ENCODE measurements at regions not wholly inside any gene's neighbourhood (a gene's known extent, or its start where the extent isn't known, plus 50 kb on each side); places are given as distances from the start of the nearest gene placed in this dataset.

DNA sequence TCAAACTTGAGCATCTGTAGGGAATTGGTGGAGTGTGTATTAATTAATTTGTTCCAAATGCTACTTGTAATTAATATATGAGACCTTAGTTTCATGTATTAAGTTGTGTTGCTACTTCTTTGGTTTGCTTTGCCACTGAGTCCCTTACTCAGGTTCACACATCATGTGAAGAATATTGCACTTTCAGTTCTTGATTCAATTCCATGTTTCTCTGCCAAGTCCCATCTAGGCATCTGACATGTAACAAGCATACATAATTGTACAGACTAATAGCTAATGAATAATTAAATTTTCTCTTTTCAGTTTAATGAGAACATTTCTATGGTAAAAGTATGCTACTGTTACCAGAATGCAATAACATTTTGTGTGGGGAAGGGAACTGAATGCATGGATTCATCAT, 640.0 kb downstream of the TMTC2 start:
- no peak for ATAC-seq (ENCODE audit: low FRiP score)
- TF ChIP-seq, protein P1, sequence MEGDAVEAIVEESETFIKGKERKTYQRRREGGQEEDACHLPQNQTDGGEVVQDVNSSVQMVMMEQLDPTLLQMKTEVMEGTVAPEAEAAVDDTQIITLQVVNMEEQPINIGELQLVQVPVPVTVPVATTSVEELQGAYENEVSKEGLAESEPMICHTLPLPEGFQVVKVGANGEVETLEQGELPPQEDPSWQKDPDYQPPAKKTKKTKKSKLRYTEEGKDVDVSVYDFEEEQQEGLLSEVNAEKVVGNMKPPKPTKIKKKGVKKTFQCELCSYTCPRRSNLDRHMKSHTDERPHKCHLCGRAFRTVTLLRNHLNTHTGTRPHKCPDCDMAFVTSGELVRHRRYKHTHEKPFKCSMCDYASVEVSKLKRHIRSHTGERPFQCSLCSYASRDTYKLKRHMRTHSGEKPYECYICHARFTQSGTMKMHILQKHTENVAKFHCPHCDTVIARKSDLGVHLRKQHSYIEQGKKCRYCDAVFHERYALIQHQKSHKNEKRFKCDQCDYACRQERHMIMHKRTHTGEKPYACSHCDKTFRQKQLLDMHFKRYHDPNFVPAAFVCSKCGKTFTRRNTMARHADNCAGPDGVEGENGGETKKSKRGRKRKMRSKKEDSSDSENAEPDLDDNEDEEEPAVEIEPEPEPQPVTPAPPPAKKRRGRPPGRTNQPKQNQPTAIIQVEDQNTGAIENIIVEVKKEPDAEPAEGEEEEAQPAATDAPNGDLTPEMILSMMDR (IDR thresholded peaks at IDR 0.05): no peak
- DNase-seq (ENCODE audit: low spot score): no peak

DNA sequence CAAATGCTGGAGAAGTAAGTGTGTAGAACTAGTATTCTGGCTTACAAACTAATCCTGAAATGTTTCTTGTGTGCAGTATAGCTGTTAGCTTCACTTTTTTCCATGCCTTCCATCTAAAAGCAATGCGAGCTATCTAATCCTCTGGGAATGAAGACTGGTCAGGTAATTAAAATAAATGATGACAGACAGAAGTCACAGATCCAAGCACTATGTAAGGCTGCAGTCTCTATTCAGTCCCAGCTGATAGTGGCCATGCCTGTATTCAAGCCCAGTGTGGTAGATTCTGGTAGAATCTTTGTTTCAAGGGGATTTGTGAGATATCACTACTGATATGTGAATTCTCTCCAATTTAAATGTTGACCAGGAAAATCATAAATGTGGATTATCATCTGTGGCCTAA, 637.2 kb downstream of the TMTC2 start:
- ATAC-seq (ENCODE audit: low FRiP score): no peak
- TF ChIP-seq, protein P1 (IDR thresholded peaks at IDR 0.05): no peak
- no peak for DNase-seq (ENCODE audit: low spot score)

DNA sequence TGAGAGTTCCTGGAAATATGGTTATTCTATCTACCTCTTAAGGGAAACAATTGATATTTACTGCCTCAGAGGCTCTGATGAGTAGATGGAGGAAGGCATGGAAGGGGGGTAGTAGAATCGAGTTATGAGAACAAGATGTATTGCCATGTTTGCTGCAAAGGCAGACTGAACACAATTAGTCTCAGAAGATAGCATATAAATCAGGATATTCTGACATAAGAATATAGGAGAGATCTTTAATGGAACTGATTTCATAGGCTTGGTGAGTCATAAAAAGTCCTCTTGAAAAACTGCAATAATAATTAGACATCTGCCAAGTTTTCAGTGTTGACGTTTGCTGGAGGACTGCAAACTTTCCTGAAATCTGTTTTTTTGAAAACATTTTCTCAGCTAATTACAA, 636.1 kb downstream of the TMTC2 start:
- DNase-seq (ENCODE audit: low spot score) (no peak), ATAC-seq (ENCODE audit: low FRiP score) (no peak)
- TF ChIP-seq, protein P1 (IDR thresholded peaks at IDR 0.05): no peak

DNA sequence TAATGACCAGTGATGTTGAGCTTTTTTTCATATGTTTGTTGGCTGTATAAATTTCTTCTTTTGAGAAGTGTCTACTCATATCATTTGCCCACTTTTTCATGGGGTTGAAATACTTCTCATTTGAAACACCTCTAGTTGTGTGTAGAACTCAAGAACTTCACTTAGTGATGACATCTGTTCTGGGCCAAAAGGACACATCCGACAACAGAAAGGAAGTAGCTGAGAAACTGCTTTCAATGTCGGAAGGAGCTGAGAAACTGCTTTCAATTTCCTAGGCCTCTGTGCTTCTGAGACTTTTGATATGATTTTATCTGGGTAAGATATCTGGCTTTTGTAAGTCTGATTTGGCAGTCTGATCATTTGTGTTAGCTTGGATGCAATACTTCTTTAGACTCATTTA, 635.3 kb downstream of the TMTC2 start:
- TF ChIP-seq, protein P1 (IDR thresholded peaks at IDR 0.05): no peak
- no peak for ATAC-seq (ENCODE audit: low FRiP score)
- DNase-seq (ENCODE audit: low spot score): no peak

DNA sequence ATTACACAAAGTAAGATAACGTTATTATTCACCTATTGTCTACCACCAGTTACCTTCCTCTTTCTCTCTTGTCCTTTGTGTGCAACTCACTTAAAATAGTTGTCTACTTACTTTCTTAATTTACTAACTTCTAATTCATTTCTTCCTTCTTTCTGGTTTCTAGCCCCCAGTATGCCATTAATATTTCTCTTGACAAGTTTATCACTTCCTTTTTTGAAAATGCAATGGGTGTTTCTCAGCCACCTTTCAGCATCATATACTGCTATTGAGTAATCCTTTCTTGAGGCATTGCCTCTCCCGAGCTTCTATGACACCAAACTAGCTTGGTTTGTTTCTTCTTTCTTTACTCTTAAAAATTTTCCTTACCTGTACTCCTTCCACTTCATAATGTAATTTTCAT, 633.6 kb downstream of the TMTC2 start:
- TF ChIP-seq, protein P1 (IDR thresholded peaks at IDR 0.05): no peak
- ATAC-seq (ENCODE audit: low FRiP score) (no peak), DNase-seq (ENCODE audit: low spot score) (no peak)

DNA sequence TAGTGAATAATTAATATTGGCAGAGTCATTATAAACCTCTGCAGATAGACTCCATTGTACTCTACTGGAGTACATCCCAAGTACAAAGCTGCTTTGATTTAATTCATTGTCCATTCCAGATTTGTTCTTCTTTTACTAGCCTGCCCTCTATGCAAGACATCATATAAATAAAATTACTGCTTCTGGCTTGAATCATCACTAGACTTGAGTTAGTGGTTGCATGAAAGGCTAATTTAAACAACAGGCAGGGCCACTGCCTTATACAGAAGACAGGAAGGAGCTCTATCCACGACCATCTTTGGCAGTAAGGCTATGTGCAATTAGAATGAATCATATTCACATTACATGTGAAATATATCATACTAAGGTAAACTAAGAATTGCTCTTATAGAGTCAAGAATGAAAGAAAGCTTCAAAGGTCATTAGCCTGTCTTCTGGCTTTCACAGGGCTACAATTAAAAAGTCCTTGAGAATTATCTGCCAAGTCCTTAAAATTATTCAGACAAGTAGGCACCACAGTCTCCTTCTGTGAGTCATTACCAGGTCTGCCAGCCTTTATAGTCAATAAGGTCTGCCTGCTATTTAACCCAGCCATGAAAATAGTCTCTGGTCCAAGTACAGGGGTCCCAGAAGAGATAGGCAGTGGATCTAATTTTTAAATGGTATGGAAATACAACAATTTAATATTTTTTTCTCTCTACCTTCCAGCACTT, 631.8 kb downstream of the TMTC2 start:
- DNase-seq (ENCODE audit: low spot score): no peak
- TF ChIP-seq, protein P1 (IDR thresholded peaks at IDR 0.05): no peak
- ATAC-seq (ENCODE audit: low FRiP score): no peak

DNA sequence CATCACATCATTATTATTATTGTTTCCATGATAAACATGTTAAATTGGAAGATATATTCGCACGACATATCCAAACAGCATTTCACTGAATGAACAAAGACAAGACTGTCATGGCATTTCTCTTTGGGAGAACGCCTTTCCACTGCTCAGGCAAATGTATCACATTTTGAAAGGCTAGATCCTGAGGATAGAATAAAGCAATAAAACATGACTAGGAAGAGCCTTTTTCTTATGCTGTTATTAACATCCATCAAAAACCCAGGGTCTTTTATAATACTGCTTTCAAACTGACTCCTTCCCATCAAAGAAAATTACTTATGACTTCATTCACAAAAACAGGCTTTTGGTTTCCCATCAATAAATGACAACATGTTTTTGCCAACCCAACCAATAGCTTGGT, 630.9 kb downstream of the TMTC2 start:
- DNase-seq (ENCODE audit: low spot score) (no peak), ATAC-seq (ENCODE audit: low FRiP score) (no peak)
- TF ChIP-seq, protein P1 (IDR thresholded peaks at IDR 0.05): no peak
